ENCODE measurements at regions not wholly inside any gene's neighbourhood (a gene's known extent, or its start where the extent isn't known, plus 50 kb on each side); places are given as distances from the start of the nearest gene placed in this dataset.

- TF ChIP-seq, protein P1, sequence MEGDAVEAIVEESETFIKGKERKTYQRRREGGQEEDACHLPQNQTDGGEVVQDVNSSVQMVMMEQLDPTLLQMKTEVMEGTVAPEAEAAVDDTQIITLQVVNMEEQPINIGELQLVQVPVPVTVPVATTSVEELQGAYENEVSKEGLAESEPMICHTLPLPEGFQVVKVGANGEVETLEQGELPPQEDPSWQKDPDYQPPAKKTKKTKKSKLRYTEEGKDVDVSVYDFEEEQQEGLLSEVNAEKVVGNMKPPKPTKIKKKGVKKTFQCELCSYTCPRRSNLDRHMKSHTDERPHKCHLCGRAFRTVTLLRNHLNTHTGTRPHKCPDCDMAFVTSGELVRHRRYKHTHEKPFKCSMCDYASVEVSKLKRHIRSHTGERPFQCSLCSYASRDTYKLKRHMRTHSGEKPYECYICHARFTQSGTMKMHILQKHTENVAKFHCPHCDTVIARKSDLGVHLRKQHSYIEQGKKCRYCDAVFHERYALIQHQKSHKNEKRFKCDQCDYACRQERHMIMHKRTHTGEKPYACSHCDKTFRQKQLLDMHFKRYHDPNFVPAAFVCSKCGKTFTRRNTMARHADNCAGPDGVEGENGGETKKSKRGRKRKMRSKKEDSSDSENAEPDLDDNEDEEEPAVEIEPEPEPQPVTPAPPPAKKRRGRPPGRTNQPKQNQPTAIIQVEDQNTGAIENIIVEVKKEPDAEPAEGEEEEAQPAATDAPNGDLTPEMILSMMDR (IDR thresholded peaks at IDR 0.05; ENCODE audit: low read length) = no peak
- no peak for TF ChIP-seq EZH2 (optimal IDR thresholded peaks at IDR 0.05; ENCODE audit: low read depth, low read length)
Measured at GRCh38 chr3:150351398-150351797, 56.7 kb upstream of the TSC22D2 start.
